ENCODE measurements at regions not wholly inside any gene's neighbourhood (a gene's known extent, or its start where the extent isn't known, plus 50 kb on each side); places are given as distances from the start of the nearest gene placed in this dataset.

GRCh38 chr11:80346353-80347059 lies 905.7 kb upstream of the TENM4 start:
- intact Hi-C loops (cut with micrococcal nuclease; ENCODE audit: unreplicated experiment), result no loop called here
- Histone ChIP-seq H3K9me2 (ENCODE audit: insufficient read depth, low read length) (no peaks in the 10 kb centered on the region), H3K79me2 (ENCODE audit: insufficient read depth, low read depth, low read length) (no peaks in the 10 kb centered on the region), H2AFZ (ENCODE audit: low read length) (no peak overlapping the region), H3K27ac (ENCODE audit: low read depth, low read length, poor library complexity, severe bottlenecking) (no peak overlapping the region), H3K4me2 (ENCODE audit: low read length) (no peak overlapping the region), H4K20me1 (ENCODE audit: insufficient read depth, low read length) (no peaks in the 10 kb centered on the region), H3K36me3 (ENCODE audit: insufficient read depth, low read length) (no peaks in the 10 kb centered on the region), H3K4me1 (ENCODE audit: insufficient read depth, low read length, poor library complexity, severe bottlenecking) (no peaks in the 10 kb centered on the region), H3K4me3 (ENCODE audit: low read depth, low read length, poor library complexity, severe bottlenecking) (no peak overlapping the region), H3K9me3 (ENCODE audit: low read length) (no peaks in the 10 kb centered on the region)
- no TSS peak for BruUV-seq (replicated peaks)
- TF ChIP-seq EZH2phosphoT487 (IDR thresholded peaks at IDR 0.05; ENCODE audit: borderline replicate concordance, low read depth, low read length), result no peak
- TF ChIP-seq, protein P1, sequence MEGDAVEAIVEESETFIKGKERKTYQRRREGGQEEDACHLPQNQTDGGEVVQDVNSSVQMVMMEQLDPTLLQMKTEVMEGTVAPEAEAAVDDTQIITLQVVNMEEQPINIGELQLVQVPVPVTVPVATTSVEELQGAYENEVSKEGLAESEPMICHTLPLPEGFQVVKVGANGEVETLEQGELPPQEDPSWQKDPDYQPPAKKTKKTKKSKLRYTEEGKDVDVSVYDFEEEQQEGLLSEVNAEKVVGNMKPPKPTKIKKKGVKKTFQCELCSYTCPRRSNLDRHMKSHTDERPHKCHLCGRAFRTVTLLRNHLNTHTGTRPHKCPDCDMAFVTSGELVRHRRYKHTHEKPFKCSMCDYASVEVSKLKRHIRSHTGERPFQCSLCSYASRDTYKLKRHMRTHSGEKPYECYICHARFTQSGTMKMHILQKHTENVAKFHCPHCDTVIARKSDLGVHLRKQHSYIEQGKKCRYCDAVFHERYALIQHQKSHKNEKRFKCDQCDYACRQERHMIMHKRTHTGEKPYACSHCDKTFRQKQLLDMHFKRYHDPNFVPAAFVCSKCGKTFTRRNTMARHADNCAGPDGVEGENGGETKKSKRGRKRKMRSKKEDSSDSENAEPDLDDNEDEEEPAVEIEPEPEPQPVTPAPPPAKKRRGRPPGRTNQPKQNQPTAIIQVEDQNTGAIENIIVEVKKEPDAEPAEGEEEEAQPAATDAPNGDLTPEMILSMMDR (conservative IDR thresholded peaks at IDR 0.05; ENCODE audit: low read length), result no peak
- no peak for DNase-seq (ENCODE audit: low spot score)
- POLR2A ChIA-PET, result no interaction called here
- CTCF ChIA-PET (ENCODE audit: unreplicated experiment), result no interaction called here

GRCh38 chr11:80343436-80343835 lies 902.6 kb upstream of the TENM4 start:
- no peak for TF ChIP-seq EZH2phosphoT487 (IDR thresholded peaks at IDR 0.05; ENCODE audit: borderline replicate concordance, low read depth, low read length)
- TF ChIP-seq, protein P1 (conservative IDR thresholded peaks at IDR 0.05; ENCODE audit: low read length), result no peak
- intact Hi-C loops (cut with micrococcal nuclease; ENCODE audit: unreplicated experiment), result no loop called here
- Histone ChIP-seq H2AFZ (ENCODE audit: low read length) (no peak overlapping the region), H3K4me2 (ENCODE audit: low read length) (no peak overlapping the region), H3K9me3 (ENCODE audit: low read length) (no peaks in the 10 kb centered on the region), H4K20me1 (ENCODE audit: insufficient read depth, low read length) (no peaks in the 10 kb centered on the region), H3K4me3 (ENCODE audit: low read depth, low read length, poor library complexity, severe bottlenecking) (no peak overlapping the region), H3K36me3 (ENCODE audit: insufficient read depth, low read length) (no peaks in the 10 kb centered on the region), H3K27ac (ENCODE audit: low read depth, low read length, poor library complexity, severe bottlenecking) (no peak overlapping the region), H3K4me1 (ENCODE audit: insufficient read depth, low read length, poor library complexity, severe bottlenecking) (no peaks in the 10 kb centered on the region), H3K79me2 (ENCODE audit: insufficient read depth, low read depth, low read length) (no peaks in the 10 kb centered on the region), H3K9me2 (ENCODE audit: insufficient read depth, low read length) (no peaks in the 10 kb centered on the region)
- no TSS peak for BruUV-seq (replicated peaks)
- ChIA-PET CTCF (ENCODE audit: unreplicated experiment) (no interaction called here), POLR2A (no interaction called here)
- no peak for DNase-seq (ENCODE audit: low spot score)

- intact Hi-C loops (cut with micrococcal nuclease; ENCODE audit: unreplicated experiment), result no loop called here
- BruUV-seq (replicated peaks), result no TSS peak
- CTCF ChIA-PET (ENCODE audit: unreplicated experiment), result no interaction called here
- Histone ChIP-seq H2AFZ (ENCODE audit: low read length) (no peak overlapping the region), H3K4me2 (ENCODE audit: low read length) (no peak overlapping the region), H3K27ac (ENCODE audit: low read depth, low read length, poor library complexity, severe bottlenecking) (no peak overlapping the region), H3K9me2 (ENCODE audit: insufficient read depth, low read length) (no peaks in the 10 kb centered on the region), H4K20me1 (ENCODE audit: insufficient read depth, low read length) (no peaks in the 10 kb centered on the region), H3K4me1 (ENCODE audit: insufficient read depth, low read length, poor library complexity, severe bottlenecking) (no peaks in the 10 kb centered on the region), H3K4me3 (ENCODE audit: low read depth, low read length, poor library complexity, severe bottlenecking) (no peak overlapping the region), H3K79me2 (ENCODE audit: insufficient read depth, low read depth, low read length) (no peaks in the 10 kb centered on the region), H3K36me3 (ENCODE audit: insufficient read depth, low read length) (no peaks in the 10 kb centered on the region), H3K9me3 (ENCODE audit: low read length) (no peaks in the 10 kb centered on the region)
- POLR2A ChIA-PET, result interaction anchor here (0.7 kb wide), 1 partner anchor 230 kb away, joined by 3 read pairs; no protein-coding TSS in a partner anchor
- DNase-seq (ENCODE audit: low spot score), result no peak
- TF ChIP-seq, protein P1 (conservative IDR thresholded peaks at IDR 0.05; ENCODE audit: low read length), result no peak
Measured at GRCh38 chr11:80338231-80338630, 897.4 kb upstream of the TENM4 start.
